GM19035 (cell line): ENCODE measurements at regions not wholly inside any gene's neighbourhood (a gene's known extent, or its start where the extent isn't known, plus 50 kb on each side); places are given as distances from the start of the nearest gene placed in this dataset.
A peak's percentile ranks its signal among the peaks of the same experiment; 100 is the strongest.

ENCODE experiments used
- ATAC-seq: cut with Tn5 transposase; IDR thresholded peaks from one replicate; pipeline ENCODE4 v1.9.1; 2021; ENCODE audit not compliant: unreplicated experiment

DNA sequence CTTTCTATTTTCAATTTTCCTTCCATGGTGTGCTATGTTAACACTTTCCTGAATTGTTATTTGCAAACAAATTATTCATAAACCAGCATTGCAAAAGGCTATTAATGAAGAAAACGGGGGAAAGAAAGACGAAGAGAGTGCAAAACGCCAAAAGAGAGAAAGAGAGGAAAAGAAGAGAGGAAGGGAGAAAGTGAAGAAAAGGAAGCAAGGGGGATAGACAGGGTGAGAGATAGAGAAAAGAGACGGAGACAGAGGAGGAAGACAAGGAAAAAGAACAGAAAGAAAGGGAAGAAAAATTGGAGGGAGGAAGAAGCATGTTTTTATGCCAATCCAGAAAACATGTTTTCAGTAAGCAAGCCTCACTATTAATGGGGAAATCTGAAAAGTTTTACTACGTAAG, 310.6 kb downstream of the TFEC start:
- no peak for ATAC-seq

DNA sequence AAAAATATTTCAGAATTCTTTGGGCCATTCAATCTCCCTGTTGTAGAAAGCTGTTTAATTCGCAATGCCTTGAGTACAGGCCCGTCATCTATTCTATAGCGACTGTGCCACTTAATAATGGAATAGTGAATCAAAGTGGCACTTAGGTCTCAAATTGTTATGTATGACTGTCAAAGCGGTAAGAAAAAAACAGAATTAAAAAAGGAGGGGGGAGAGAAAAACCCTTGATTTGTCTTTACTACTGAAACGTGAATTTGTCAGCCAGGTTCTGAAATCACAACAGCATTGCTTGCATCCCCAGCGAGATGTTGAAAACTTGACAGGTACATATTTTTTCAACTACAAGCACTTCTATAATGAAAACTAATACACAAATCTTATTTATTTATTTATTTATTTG, 320.9 kb downstream of the TFEC start:
- ATAC-seq = no peak

GRCh38 chr7:115708013-115708341, 322.6 kb downstream of the TFEC start:
- no peak for ATAC-seq

DNA sequence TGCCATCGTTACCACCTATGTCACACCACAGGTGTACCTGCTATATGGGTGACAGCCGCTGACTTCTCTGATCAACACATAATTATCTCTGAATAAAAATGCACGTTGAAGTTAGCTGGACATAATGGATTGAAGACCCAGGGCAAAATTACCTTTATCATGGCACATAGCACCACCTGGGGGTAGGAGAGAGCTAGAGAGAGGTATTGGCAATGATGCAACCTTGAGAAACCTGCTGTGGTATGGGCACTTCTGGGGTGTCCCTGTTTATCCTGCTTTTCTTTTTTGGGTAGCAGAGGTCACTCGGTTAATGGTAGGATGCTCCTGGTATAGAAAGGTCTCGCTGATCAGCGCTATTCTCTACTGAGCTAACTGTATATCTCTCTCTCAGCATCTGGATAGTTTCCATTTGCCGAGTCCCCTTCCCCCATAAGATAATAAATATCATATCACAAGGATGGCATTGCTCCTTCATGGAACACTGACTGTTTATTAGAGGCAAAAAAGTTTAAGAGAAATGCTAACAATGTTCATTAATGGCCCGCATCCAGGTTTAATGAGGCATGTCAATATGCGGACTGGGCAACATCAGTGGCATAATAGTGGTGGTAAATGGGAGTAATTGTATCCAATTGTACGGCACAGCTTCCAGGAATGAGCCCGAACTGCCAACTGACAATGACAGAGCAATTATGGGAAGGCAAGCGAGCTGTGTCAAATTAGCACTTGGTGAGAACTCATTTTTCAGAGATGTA, 323.1 kb downstream of the TFEC start:
- ATAC-seq = no peak

GRCh38 chr7:115704884-115705283, 325.7 kb downstream of the TFEC start:
- no peak for ATAC-seq

- no peak for ATAC-seq
These were observed 329.4 kb downstream of the TFEC start for GRCh38 chr7:115701141-115701540.

DNA sequence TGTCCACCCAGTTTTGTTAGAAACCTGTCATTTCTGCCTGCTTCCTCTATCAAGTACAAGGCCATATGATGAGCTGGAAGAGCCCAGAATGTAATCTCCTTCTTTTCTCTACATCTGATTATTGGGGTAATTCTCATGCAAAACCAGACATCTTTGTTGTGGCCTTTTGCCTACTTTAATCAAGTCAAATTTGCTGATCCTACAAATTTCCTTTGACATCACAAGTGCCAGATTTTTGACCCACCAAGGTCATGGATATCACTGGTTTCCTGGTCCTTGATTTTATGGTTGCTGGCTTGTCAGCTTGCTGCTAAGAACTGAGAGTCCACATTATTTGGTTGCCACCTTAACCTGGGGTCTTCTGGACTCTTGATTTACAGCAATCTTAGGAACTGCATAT, 336.1 kb downstream of the TFEC start:
- no peak for ATAC-seq

DNA sequence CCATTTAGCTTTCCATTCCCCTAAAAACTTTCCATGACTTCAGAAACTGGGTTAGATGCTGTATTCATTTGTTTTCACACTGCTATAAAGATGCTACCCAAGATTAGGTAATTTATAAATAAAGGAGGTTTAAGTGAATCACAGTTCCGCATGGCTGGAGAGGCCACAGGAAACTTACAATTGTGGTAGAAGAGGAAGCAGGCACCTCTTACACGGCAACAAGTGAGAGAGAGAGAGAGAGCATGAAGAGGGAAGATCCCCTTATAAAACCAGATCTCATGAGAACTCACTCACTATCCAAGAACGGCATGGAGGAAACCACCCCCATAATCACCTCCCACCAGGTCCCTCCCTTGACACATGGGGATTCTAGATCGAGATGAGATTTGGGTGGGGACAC, 336.8 kb downstream of the TFEC start:
- ATAC-seq = no peak

GRCh38 chr7:115689941-115690340, 340.6 kb downstream of the TFEC start:
- no peak for ATAC-seq

DNA sequence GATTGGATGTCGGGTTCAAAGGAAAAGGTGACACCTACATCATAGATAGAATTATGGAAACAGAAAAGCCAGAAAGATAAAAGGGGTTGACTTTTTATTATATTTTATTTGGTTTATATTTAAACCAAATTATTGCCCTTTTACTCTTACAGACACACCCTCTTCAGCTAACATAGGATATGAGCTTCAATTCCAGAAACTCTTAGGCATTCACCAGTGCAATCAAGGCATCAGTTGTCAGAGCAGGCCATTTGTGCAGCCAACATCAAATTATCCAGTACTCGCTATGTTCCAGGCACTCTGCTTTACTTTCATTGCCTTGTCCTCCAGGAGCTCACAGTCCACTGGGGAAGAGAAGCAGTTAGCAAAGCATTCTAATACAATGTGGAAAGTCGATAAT, 347.5 kb downstream of the TFEC start:
- no peak for ATAC-seq

DNA sequence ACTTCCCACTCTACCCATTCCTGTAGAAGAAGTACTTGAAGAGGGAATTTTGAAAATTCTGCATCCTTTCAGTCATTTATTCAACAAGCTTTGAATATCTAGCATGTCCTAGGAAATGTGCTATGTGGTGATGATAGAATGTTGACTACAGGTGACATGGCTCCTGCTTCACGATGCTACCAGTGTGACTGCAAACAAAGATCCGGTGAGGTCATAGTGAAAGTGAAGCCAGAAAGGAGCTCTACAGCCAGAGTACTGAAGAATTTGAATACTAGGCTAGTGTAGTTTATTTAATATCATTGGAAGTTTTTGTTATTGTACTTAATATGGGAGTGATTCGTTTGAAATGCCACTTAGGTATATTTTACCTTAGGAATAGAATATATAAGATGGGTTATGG, 348.1 kb downstream of the TFEC start:
- peak; percentile 62 for ATAC-seq

- ATAC-seq = no peak
These were observed 349.6 kb downstream of the TFEC start for GRCh38 chr7:115680921-115681320.

DNA sequence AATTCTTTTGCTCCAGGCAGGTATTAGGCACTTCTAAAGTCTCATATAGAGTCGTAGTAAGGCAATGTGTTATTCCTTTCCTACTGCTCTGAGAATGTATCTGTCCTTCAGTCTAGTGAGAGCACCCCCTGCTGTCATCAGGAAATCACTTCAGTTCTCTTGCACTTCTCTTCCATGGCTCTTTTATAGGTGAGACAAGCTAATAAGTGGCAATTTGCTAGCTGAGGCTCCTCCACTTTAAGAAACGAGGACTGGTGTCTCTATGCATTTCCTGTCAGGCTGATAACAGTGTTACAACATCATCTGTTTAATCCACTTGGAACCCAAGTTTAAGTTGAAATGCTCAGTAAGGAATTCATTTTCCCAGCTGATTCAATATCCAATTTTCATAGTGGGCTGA, 350.6 kb downstream of the TFEC start:
- ATAC-seq = peak; percentile 68

DNA sequence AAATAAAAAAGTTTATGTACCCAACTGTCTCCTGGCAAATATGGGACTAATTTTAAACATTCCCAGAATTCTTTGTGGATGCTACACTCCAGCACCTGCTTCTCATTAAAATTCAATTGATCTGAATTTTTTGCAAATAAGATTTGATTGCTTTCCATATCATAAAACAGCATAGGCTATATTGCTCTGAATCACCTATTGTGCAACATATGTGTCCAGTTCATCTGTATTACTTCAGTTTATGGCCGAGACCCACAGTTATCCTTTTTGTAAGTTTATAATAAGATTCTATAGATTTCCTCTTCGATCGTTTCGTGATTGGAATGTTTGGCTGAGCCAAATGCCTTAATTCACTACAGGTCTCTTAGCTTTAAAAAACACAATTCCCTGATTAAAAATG, 351.1 kb downstream of the TFEC start:
- no peak for ATAC-seq

DNA sequence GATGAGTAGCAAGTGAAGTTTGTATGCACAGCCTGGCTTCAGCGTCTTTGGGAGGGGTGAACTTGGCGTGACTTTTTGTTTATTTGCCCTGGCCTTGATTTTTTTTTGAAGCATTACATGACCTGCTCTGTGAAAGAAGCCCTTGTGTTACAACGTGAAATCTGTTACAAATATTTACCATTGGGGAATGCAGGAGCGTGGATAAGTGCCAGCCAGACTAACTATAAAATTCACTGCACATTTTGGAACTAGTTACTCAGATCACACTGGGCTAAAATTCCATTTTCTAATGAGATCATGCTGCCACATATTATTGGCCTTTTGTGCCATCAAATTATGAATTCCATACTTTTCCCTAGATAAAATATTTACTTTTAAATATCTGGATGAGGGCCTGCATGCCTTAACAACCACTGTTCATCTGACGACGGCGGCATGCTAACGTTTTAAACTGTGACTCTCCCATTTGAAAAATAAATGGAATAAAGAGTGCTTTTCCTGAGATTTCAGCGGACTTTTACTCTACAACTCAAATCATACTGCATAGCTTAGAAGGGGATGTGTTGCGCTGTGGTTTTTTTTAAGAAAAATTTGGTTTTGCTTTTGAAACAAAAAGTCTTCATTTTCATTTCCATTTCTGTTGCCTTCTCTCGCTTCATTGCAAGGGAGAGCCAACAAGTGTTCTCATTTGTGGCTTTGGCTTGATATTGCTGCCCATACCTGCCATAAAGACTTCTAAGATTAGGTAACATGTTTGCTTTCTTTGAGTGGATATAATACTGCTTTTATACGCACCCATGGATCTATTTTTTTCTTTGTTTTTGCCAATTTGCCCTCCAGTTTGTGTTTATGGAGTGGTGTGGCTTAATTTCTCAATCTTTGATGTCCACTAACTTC, 352.2 kb downstream of the TFEC start:
- ATAC-seq = no peak

DNA sequence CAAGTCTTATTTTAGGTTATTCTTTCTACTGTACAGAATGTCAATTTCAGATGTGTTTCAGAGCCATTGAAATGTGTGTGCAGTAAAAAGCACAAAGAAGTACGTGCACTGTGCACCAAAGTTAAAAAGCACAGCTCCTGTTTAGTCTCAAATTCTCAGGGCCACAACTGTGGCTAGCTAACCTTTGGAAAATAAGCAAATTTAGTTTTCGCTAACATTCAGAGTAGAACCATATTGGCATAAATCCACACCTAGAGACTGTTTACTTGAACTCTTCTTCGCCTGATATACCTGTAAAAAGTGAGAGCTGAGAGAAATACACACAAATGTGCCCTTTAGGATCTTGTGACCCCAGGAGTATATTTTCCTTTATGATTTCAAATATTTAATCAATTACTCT, 353.9 kb downstream of the TFEC start:
- ATAC-seq = no peak

- ATAC-seq = no peak
These were observed 354.5 kb downstream of the TFEC start for GRCh38 chr7:115676080-115676479.

DNA sequence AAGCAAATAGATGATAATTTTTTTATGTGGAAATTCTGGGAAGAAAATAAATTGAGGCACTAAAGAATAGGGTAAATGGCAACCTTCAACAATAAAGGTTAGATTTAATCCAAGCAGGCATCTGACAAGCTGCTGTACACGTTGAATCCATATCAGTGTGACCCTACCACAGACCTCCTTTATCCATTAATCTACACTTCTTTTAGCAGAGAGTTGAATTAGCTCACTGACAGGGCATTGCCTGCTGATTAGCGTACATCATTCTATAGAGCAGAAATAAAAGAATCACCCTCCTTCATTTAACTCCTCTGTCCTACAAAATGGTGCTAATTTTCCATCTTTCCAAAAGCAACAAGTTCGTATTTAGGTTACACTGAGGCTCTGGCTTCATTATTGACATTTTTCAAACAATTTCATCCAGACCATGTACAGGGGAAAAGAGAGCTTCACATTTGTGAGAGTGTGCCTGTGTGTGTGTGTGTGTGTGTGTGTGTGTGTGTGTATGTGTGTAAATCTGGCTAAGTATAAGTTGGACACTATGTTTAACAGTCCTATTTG, 356.0 kb downstream of the TFEC start:
- ATAC-seq = no peak

DNA sequence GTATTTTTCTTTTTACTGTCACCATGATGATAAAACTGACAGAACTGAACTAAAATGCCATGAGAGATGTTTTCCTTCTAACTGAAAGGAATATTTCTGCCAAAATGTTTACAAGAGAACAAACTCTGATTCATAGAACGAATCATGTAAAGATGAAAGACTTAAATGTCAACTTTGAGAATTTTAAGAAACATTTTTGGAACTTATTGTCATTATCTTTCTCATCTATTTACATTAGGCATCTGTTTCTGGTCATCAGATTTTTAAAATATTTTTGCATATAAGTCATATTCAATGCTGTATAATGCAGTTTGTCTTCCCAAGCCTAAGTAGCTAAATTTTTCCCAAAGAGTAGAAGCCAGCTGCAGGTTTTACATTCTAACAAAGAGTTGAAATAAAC, 358.5 kb downstream of the TFEC start:
- no peak for ATAC-seq

GRCh38 chr7:115662676-115663075, 367.9 kb downstream of the TFEC start:
- ATAC-seq = no peak

DNA sequence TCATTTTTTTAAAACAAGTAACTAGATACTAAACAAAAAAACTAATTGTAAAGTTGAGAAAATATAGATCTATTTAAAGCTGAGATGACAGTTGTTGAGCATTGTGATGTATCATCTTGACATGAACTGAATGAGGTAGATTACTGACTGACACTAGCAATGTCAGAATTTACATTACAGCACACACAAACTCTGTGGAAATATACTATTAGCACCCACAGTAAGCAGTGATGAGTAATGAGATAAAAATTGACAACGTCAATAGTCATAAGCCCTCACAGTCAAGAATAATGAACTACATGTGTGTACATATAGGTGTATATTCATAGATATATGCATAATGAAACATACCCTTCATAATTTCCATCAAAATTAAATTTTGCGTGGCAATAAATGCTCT, 368.4 kb downstream of the TFEC start:
- no peak for ATAC-seq

DNA sequence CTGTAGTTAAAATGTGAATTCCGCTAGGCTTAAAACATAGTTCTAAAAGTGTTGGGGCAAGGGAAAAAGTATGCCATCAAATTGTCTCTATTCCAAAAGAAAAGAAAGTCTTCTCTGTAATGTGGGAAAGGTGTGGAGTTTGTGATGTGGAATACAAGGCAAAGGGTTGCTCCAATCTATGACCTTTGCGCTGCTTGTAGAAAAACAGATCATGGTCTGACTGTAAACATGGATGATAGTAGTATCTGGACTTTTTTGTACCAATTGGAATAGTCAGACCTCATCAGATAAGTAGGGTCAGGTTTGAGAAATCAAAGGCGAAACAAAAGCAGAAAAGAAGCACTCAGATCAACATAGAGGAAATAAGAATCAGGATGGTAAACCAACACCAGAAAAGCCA, 372.3 kb downstream of the TFEC start:
- ATAC-seq = no peak
